DOHH2 (cell line): ENCODE measurements at regions not wholly inside any gene's neighbourhood (a gene's known extent, or its start where the extent isn't known, plus 50 kb on each side); places are given as distances from the start of the nearest gene placed in this dataset.

ENCODE experiments used
- H3F3A ChIP-seq: fragments of 200-600 bp; sonication (generic), shearing (Covaris generic); 2 replicates; pipeline ENCODE4 v1.6.0; 2016; ENCODE audit warnings: antibody characterized with exemption, mild to moderate bottlenecking; ENCODE audit not compliant: control insufficient read depth, insufficient read depth
- H3K27ac ChIP-seq: fragments of 200-600 bp; sonication (generic); 2 replicates; pipeline ENCODE4 v1.5.1; 2014; ENCODE audit warnings: low read depth, mild to moderate bottlenecking, low read length, moderate library complexity
- H3K27me3 ChIP-seq: fragments of 200-600 bp; sonication (generic); 2 replicates; pipeline ENCODE4 v1.6.1; 2014; ENCODE audit warnings: mild to moderate bottlenecking, low read length, mixed read lengths; ENCODE audit not compliant: control insufficient read depth
- H3K36me3 ChIP-seq: fragments of 200-600 bp; sonication (generic); 2 replicates; pipeline ENCODE4 v1.6.1; 2014; ENCODE audit warnings: mild to moderate bottlenecking, low read length, moderate library complexity, mixed read lengths; ENCODE audit not compliant: control insufficient read depth
- H3K4me1 ChIP-seq: fragments of 200-600 bp; sonication (generic); 2 replicates; pipeline ENCODE4 v1.6.1; 2014; ENCODE audit warnings: mild to moderate bottlenecking, low read length, mixed read lengths; ENCODE audit not compliant: control insufficient read depth
- H3K4me2 ChIP-seq: fragments of 200-600 bp; sonication (generic); 2 replicates; pipeline ENCODE4 v1.6.0; 2014; ENCODE audit warnings: mild to moderate bottlenecking, low read length, moderate library complexity
- H3K4me3 ChIP-seq: fragments of 200-600 bp; sonication (generic); 2 replicates; pipeline ENCODE4 v1.5.1; 2014; ENCODE audit warnings: mild to moderate bottlenecking, low read length, mixed read lengths
- H3K79me2 ChIP-seq: fragments of 200-600 bp; sonication (generic); 2 replicates; pipeline ENCODE4 v1.6.1; 2014; ENCODE audit warnings: mild to moderate bottlenecking, low read length, mixed read lengths; ENCODE audit not compliant: control insufficient read depth
- H3K9me2 ChIP-seq: fragments of 200-600 bp; sonication (generic); replicated peaks from 2 replicates; pipeline ENCODE4 v1.6.1; 2014; ENCODE audit warnings: mild to moderate bottlenecking, low read length, mixed read lengths; ENCODE audit not compliant: control insufficient read depth
- H3K9me3 ChIP-seq: fragments of 200-600 bp; sonication (generic); 2 replicates; pipeline ENCODE4 v1.6.1; 2014; ENCODE audit warnings: antibody characterized with exemption, low read length, mixed read lengths; ENCODE audit not compliant: control insufficient read depth, insufficient read depth
- H4K20me1 ChIP-seq: fragments of 200-600 bp; sonication (generic); 2 replicates; pipeline ENCODE4 v1.6.0; 2014; ENCODE audit warnings: low read depth, mild to moderate bottlenecking, antibody characterized with exemption, low read length, moderate library complexity; ENCODE audit not compliant: control insufficient read depth, insufficient read depth
- EZH2phosphoT487 ChIP-seq: fragments of 200-600 bp; sonication (generic); IDR thresholded peaks from 2 replicates; pipeline ENCODE4 v1.6.1; 2017; ENCODE audit warnings: borderline replicate concordance, mild to moderate bottlenecking, antibody characterized with exemption, low read length, moderate library complexity, mixed read lengths
- TF ChIP-seq, protein P1 (sequence below): fragments of 200-600 bp; sonication (generic); IDR thresholded peaks from one replicate; pipeline ENCODE4 v1.5.1; 2014; ENCODE audit warnings: antibody characterized with exemption, mild to moderate bottlenecking, low read depth, low read length; ENCODE audit not compliant: poor library complexity, severe bottlenecking

DNA sequence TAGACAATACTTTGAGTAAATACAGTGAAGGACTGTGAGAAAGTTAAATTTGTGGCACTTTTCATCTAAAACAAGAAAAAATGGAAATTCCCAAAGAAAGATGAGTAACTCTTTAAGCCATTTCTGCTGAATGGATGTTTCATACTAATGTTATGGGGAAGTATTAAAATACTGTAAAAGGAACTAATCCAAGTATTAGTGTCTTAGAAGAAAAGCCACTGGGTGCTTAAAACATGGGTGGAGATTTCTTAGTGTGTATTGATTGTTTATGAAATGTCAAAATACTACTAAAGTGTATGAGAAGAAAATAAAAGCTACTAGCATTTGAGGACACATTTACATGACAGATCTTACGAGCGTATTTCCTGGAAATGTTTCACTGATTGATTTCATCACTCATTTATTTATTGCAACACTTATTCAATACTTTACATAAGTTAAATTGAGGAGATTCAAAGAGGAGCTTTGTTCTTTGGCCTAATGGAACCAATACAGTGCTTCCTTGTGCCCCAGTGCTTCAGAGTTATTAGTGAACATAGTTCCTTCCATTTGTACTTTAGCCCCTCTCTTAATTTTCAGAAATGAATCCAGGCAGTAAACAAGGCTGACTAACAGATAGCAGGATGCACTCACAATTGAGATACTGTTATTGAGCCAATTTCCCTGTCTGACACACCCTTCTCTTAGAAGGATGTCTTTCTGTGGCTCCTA, 155.5 kb upstream of the AHR start:
- Histone ChIP-seq H3K4me1 (peaks cover 42% of the 10 kb centered on the region), H3K27ac (no peak overlapping the region), H3K4me2 (no peak overlapping the region; the same call in 1 of the 2 replicates), H3K36me3 (no peaks in the 10 kb centered on the region), H3K79me2 (no peaks in the 10 kb centered on the region), H3K9me3 (no peaks in the 10 kb centered on the region), H3K4me3 (no peak overlapping the region), H3K27me3 (no peaks in the 10 kb centered on the region), H4K20me1 (no peaks in the 10 kb centered on the region), H3F3A (peaks cover 3% of the 10 kb centered on the region; the same call in 1 of the 2 replicates), H3K9me2 (no peaks in the 10 kb centered on the region)
- no peak for TF ChIP-seq EZH2phosphoT487
- TF ChIP-seq, protein P1, sequence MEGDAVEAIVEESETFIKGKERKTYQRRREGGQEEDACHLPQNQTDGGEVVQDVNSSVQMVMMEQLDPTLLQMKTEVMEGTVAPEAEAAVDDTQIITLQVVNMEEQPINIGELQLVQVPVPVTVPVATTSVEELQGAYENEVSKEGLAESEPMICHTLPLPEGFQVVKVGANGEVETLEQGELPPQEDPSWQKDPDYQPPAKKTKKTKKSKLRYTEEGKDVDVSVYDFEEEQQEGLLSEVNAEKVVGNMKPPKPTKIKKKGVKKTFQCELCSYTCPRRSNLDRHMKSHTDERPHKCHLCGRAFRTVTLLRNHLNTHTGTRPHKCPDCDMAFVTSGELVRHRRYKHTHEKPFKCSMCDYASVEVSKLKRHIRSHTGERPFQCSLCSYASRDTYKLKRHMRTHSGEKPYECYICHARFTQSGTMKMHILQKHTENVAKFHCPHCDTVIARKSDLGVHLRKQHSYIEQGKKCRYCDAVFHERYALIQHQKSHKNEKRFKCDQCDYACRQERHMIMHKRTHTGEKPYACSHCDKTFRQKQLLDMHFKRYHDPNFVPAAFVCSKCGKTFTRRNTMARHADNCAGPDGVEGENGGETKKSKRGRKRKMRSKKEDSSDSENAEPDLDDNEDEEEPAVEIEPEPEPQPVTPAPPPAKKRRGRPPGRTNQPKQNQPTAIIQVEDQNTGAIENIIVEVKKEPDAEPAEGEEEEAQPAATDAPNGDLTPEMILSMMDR = no peak

DNA sequence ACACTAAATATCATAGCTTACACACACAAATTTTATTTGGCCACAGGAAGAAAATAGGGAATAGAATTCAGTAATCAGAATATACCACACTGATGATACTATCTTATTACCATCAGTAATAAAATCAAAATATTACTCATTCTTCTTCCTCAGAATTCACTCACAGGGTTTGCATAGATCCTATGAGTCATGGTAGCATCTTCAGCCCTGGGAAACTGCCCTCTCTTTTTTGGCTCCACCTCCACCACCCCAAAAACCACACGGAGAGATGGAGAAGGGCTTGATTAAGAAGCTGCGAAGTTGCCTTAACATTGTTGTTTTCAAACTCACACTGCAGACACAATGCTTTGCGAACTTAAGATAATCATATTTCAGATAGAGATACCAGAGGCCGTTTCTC, 154.1 kb upstream of the AHR start:
- Histone ChIP-seq H3K27ac (no peak overlapping the region), H3K79me2 (no peaks in the 10 kb centered on the region), H3K4me2 (peak overlapping the region; percentile 55), H3K9me3 (no peaks in the 10 kb centered on the region), H3K27me3 (no peaks in the 10 kb centered on the region), H3K4me3 (peak overlapping the region; percentile 27; the same call in 1 of the 2 replicates), H3K36me3 (no peaks in the 10 kb centered on the region), H3K4me1 (peaks cover 54% of the 10 kb centered on the region), H3F3A (peaks cover 3% of the 10 kb centered on the region; the same call in 1 of the 2 replicates), H4K20me1 (no peaks in the 10 kb centered on the region), H3K9me2 (no peaks in the 10 kb centered on the region)
- TF ChIP-seq, protein P1 = no peak
- no peak for TF ChIP-seq EZH2phosphoT487

DNA sequence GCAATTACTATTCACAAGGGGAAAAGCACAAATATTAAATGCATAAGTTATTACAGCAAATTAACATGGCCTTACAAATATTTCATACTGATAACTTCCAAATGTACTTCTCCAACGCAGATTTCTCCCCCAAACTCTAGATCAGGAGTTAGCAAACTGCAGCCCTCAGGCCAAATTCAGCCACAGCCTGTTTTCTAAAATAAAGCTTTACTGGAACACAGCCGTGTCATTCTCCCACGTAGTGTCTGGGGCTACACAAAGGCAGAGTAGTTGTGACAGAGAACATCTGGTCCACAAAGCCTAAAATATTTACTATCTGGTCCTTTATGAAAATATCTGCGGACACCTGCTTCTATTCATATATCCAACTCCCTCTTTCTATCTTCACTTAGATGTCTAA, 151.8 kb upstream of the AHR start:
- H3K4me1 ChIP-seq = peaks cover 76% of the 10 kb centered on the region
- H3K4me2 ChIP-seq = peak overlapping the region; percentile 55
- no peaks in the 10 kb centered on the region for H3K9me3 ChIP-seq
- no peak for TF ChIP-seq EZH2phosphoT487
- TF ChIP-seq, protein P1 = no peak
- peaks cover 5% of the 10 kb centered on the region; the same call in 1 of the 2 replicates for H3F3A ChIP-seq
- H3K27ac ChIP-seq = peak overlapping the region; percentile 63
- no peaks in the 10 kb centered on the region for H4K20me1 ChIP-seq
- H3K36me3 ChIP-seq = no peaks in the 10 kb centered on the region
- H3K79me2 ChIP-seq = no peaks in the 10 kb centered on the region
- H3K9me2 ChIP-seq = no peaks in the 10 kb centered on the region
- no peaks in the 10 kb centered on the region for H3K27me3 ChIP-seq
- peak overlapping the region; percentile 43 for H3K4me3 ChIP-seq
